SK-N-SH (cell line): ENCODE measurements at regions not wholly inside any gene's neighbourhood (a gene's known extent, or its start where the extent isn't known, plus 50 kb on each side); places are given as distances from the start of the nearest gene placed in this dataset.

Source experiments
- CTCF ChIA-PET: fragments of 300-600, 350-600 bp; formaldehyde crosslinking; extraction: SDS; loops from one replicate; lab custom pipeline; 2021; lab: Yijun Ruan, JAX
- POLR2A ChIA-PET: fragments of 350-600 bp; sonication (Branson Sonifier 250); formaldehyde crosslinking; extraction: SDS; loops from one replicate; lab custom pipeline; 2020; ENCODE audit warnings: antibody characterized with exemption, inconsistent platforms; lab: Yijun Ruan, JAX
- DNase-seq: peaks from one replicate; pipeline ENCODE4 v3.0.0; 2012
- H2AFZ ChIP-seq: fragments of 200-600 bp; sonication (generic); 2 replicates; pipeline ENCODE4 v1.8.1; 2016; ENCODE audit warnings: antibody characterized with exemption, mild to moderate bottlenecking, low read depth
- H3F3A ChIP-seq: fragments of 200-600 bp; sonication (generic); replicated peaks from 2 replicates; pipeline ENCODE3; 2016; ENCODE audit warnings: antibody characterized with exemption, mild to moderate bottlenecking; ENCODE audit not compliant: insufficient read depth
- H3K27ac ChIP-seq, 2 experiments: fragments of 200-500 bp in 1 of 2; fragments of 200-600 bp in 1 of 2; sonication (Bioruptor generic) in 1 of 2; sonication (generic), shearing (Covaris generic) in 1 of 2; 2 replicates each; pipeline versions ENCODE4 v1.5.1 to v1.6.1; 2014 to 2016; ENCODE audit warnings: low read depth in 2 of 2, inconsistent platforms in 1 of 2, low read length in 1 of 2, mild to moderate bottlenecking in 1 of 2, mixed read lengths in 1 of 2
- H3K27me3 ChIP-seq: fragments of 200-600 bp; sonication (generic), shearing (Covaris generic); 2 replicates; pipeline ENCODE4 v1.6.1; 2016; ENCODE audit warnings: mixed run types; ENCODE audit not compliant: insufficient read depth
- H3K36me3 ChIP-seq, 2 experiments: fragments of 200-500 bp in 1 of 2; fragments of 200-600 bp in 1 of 2; sonication (Bioruptor generic) in 1 of 2; sonication (generic) in 1 of 2; replicated peaks in 1 of 2; 2 replicates each; pipeline versions ENCODE3 to v1.5.1; 2014 to 2016; ENCODE audit warnings: low read length in 1 of 2, mild to moderate bottlenecking in 1 of 2; ENCODE audit not compliant: insufficient read depth in 2 of 2, control insufficient read depth in 1 of 2
- H3K4me1 ChIP-seq, 2 experiments: fragments of 200-500 bp in 1 of 2; fragments of 200-600 bp in 1 of 2; sonication (Bioruptor generic) in 1 of 2; sonication (generic), shearing (Covaris generic) in 1 of 2; 2 replicates each; pipeline versions ENCODE4 v1.5.1 to v1.6.1; 2014 to 2016; ENCODE audit warnings: low read depth in 1 of 2, low read length in 1 of 2, mixed run types in 1 of 2; ENCODE audit not compliant: insufficient read depth in 2 of 2, control insufficient read depth in 1 of 2
- H3K4me2 ChIP-seq: fragments of 200-600 bp; sonication (generic), shearing (Covaris generic); 2 replicates; pipeline ENCODE4 v1.6.1; 2017; ENCODE audit warnings: mixed run types
- H3K4me3 ChIP-seq, 2 experiments: fragments of 200-500 bp in 1 of 2; fragments of 200-600 bp in 1 of 2; sonication (Bioruptor generic) in 1 of 2; sonication (generic), shearing (Covaris generic) in 1 of 2; 2 replicates each; pipeline versions ENCODE4 v1.5.1 to v1.8.1; 2014 to 2016; ENCODE audit warnings: low read depth in 2 of 2, inconsistent platforms in 1 of 2, low read length in 1 of 2, mild to moderate bottlenecking in 1 of 2, mixed read lengths in 1 of 2, moderate library complexity in 1 of 2
- H3K79me2 ChIP-seq: fragments of 200-600 bp; sonication (generic); 2 replicates; pipeline ENCODE4 v1.8.1; 2017; ENCODE audit warnings: mild to moderate bottlenecking; ENCODE audit not compliant: insufficient read depth
- H3K9ac ChIP-seq: fragments of 200-600 bp; sonication (generic); 2 replicates; pipeline ENCODE4 v1.6.1; 2017; ENCODE audit warnings: mixed run types
- H3K9me2 ChIP-seq: fragments of 200-600 bp; sonication (generic); 2 replicates; pipeline ENCODE4 v1.6.1; 2017; ENCODE audit warnings: mixed run types
- H3K9me3 ChIP-seq: fragments of 200-600 bp; sonication (generic); 2 replicates; pipeline ENCODE4 v1.6.1; 2017; ENCODE audit warnings: mixed run types, mild to moderate bottlenecking, moderate library complexity
- H4K20me1 ChIP-seq: fragments of 200-600 bp; sonication (generic); 2 replicates; pipeline ENCODE4 v1.6.1; 2017; ENCODE audit warnings: mild to moderate bottlenecking, mixed run types; ENCODE audit not compliant: insufficient read depth
- FOSL2 ChIP-seq: IDR thresholded peaks from 2 replicates; pipeline ENCODE4 v1.4.0; 2012; ENCODE audit warnings: low read depth, mild to moderate bottlenecking, moderate library complexity, borderline replicate concordance
- MXI1 ChIP-seq: IDR thresholded peaks from 2 replicates; pipeline ENCODE4 v1.6.1; 2012; ENCODE audit warnings: mild to moderate bottlenecking, low read depth, low read length, improper control_type of control experiment
- NFIC ChIP-seq: IDR thresholded peaks from 2 replicates; pipeline ENCODE4 v1.4.0; 2012; ENCODE audit warnings: borderline replicate concordance
- NRF1 ChIP-seq: IDR thresholded peaks from 2 replicates; pipeline ENCODE4 v1.6.1; 2012; ENCODE audit warnings: low read depth, mild to moderate bottlenecking, low read length
- POLR2AphosphoS5 ChIP-seq: IDR thresholded peaks from 2 replicates; pipeline ENCODE4 v1.6.1; 2012; ENCODE audit warnings: low read depth, low read length
- TEAD4 ChIP-seq: IDR thresholded peaks from 2 replicates; pipeline ENCODE4 v1.4.0; 2012; ENCODE audit warnings: mild to moderate bottlenecking, borderline replicate concordance; ENCODE audit not compliant: insufficient read depth
- WGBS: methylation state at CpG from one replicate; pipeline ENCODE4 v1.1.6; 2017; ENCODE audit warnings: low lambda C conversion rate; 5-methylcytosine and 5-hydroxymethylcytosine counted together
- TF ChIP-seq, protein P1 (sequence below): fragments of 150-350 bp; IDR thresholded peaks from 2 replicates; pipeline ENCODE4 v1.6.1; 2016; ENCODE audit warnings: mild to moderate bottlenecking, low read depth, low read length
- TF ChIP-seq, protein P2 (sequence below): fragments of 200-600 bp; sonication (generic); IDR thresholded peaks from 2 replicates; pipeline ENCODE4 v1.6.1; 2017; ENCODE audit warnings: antibody characterized with exemption, mild to moderate bottlenecking, moderate library complexity
- TF ChIP-seq, protein P3 (sequence below): IDR thresholded peaks from 2 replicates; pipeline ENCODE4; 2012

DNA sequence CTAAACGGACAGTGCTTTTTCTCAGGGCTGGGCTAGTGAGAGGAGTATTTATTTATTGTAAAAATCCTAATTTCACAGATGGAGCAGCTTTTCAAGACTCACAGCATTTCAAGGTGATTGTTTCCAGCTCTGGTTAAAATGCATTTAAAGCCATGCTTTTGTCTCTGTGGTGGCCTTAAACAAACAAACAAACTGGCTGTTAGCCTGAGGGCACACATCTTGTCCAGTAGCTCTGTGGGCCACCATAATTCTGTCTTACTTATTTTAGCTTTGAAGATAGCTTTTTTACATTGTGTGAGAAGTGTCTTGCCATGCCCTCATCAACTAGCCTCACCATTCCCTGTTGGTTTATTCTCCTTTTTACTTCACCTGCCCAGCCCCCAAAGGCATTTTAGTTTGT is 218.2 kb downstream of the PSAT1 start (continued):
- TF ChIP-seq, protein P1, sequence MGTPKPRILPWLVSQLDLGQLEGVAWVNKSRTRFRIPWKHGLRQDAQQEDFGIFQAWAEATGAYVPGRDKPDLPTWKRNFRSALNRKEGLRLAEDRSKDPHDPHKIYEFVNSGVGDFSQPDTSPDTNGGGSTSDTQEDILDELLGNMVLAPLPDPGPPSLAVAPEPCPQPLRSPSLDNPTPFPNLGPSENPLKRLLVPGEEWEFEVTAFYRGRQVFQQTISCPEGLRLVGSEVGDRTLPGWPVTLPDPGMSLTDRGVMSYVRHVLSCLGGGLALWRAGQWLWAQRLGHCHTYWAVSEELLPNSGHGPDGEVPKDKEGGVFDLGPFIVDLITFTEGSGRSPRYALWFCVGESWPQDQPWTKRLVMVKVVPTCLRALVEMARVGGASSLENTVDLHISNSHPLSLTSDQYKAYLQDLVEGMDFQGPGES, result no peak
- TF ChIP-seq, protein P2, sequence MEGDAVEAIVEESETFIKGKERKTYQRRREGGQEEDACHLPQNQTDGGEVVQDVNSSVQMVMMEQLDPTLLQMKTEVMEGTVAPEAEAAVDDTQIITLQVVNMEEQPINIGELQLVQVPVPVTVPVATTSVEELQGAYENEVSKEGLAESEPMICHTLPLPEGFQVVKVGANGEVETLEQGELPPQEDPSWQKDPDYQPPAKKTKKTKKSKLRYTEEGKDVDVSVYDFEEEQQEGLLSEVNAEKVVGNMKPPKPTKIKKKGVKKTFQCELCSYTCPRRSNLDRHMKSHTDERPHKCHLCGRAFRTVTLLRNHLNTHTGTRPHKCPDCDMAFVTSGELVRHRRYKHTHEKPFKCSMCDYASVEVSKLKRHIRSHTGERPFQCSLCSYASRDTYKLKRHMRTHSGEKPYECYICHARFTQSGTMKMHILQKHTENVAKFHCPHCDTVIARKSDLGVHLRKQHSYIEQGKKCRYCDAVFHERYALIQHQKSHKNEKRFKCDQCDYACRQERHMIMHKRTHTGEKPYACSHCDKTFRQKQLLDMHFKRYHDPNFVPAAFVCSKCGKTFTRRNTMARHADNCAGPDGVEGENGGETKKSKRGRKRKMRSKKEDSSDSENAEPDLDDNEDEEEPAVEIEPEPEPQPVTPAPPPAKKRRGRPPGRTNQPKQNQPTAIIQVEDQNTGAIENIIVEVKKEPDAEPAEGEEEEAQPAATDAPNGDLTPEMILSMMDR, result no peak

DNA sequence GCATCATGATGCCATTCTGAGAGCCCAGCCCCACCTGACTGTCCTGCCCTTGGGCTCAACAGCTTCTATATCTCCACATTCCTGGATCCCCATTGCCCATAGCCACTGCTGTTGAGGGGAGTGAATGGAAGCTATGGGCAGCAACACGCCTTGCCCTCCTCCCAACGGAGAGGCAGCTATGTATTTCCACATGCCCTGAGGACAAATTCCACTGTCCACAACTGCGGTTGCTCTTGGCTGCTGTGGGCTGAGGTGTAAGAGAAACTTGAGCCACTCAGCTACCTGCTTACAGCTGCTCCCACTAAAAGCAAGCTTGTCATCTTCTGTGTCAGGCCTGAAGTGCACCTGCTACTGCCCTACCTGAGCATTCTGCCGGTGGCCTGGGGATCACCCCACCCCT is 222.9 kb downstream of the PSAT1 start:
- POLR2A ChIA-PET, result no interaction called here
- Histone ChIP-seq H3K4me1 (no peaks in the 10 kb centered on the region), H3K4me3 (no peak overlapping the region; a peak in 1 of 4 replicates), H3F3A (no peaks in the 10 kb centered on the region), H4K20me1 (no peaks in the 10 kb centered on the region), H3K9ac (no peak overlapping the region), H3K27me3 (no peaks in the 10 kb centered on the region), H3K4me2 (no peak overlapping the region), H3K79me2 (no peaks in the 10 kb centered on the region), H2AFZ (no peak overlapping the region), H3K9me2 (no peaks in the 10 kb centered on the region), H3K9me3 (peaks cover 14% of the 10 kb centered on the region), H3K27ac (no peak overlapping the region), H3K36me3 (no peaks in the 10 kb centered on the region)
- DNase-seq, result no peak
- TF ChIP-seq MXI1 (no peak), NRF1 (no peak)
- CTCF ChIA-PET, result no interaction called here
- 46% methylated on average over 3 of the region's 4 CpGs for WGBS

DNA sequence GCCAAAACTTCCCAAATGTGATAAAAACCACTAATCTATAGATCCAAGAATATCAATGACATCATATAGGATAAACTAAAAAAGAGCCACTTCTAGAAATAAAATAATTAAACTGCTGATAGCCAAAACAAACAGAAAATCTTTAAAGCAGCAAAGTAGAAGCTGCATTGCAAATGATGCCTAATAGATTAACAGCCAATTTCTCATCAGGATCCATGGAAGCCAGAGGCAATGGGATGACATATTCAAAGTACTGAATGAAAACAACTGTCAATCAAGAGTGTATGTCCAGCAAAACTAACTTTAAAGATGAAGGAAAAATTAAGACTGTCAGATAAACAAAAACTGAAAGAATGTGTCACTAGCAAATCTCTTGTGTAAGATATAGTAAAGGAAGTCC is 224.8 kb downstream of the PSAT1 start:
- H3K9me2 ChIP-seq, result no peaks in the 10 kb centered on the region
- no peaks in the 10 kb centered on the region for H4K20me1 ChIP-seq
- no peak overlapping the region for H2AFZ ChIP-seq
- no peak for DNase-seq
- H3K27ac ChIP-seq, result no peak overlapping the region
- no peak overlapping the region for H3K4me2 ChIP-seq
- no peaks in the 10 kb centered on the region for H3K79me2 ChIP-seq
- no peak overlapping the region for H3K9ac ChIP-seq
- no peaks in the 10 kb centered on the region for H3F3A ChIP-seq
- H3K4me3 ChIP-seq, result no peak overlapping the region
- H3K4me1 ChIP-seq, result no peaks in the 10 kb centered on the region
- H3K27me3 ChIP-seq, result no peaks in the 10 kb centered on the region
- TF ChIP-seq TEAD4 (no peak), NFIC (no peak), POLR2AphosphoS5 (no peak), FOSL2 (no peak)
- TF ChIP-seq, protein P3, sequence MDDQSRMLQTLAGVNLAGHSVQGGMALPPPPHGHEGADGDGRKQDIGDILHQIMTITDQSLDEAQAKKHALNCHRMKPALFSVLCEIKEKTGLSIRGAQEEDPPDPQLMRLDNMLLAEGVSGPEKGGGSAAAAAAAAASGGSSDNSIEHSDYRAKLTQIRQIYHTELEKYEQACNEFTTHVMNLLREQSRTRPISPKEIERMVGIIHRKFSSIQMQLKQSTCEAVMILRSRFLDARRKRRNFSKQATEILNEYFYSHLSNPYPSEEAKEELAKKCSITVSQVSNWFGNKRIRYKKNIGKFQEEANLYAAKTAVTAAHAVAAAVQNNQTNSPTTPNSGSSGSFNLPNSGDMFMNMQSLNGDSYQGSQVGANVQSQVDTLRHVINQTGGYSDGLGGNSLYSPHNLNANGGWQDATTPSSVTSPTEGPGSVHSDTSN, result no peak
- peaks cover 14% of the 10 kb centered on the region for H3K9me3 ChIP-seq
- CTCF ChIA-PET, result no interaction called here
- POLR2A ChIA-PET, result no interaction called here
- no peaks in the 10 kb centered on the region for H3K36me3 ChIP-seq
